Pancreas (tissue), 10 donors: ENCODE measurements at regions not wholly inside any gene's neighbourhood (a gene's known extent, or its start where the extent isn't known, plus 50 kb on each side); places are given as distances from the start of the nearest gene placed in this dataset.

Experiments
- ATAC-seq, 4 donors: fragments of 200-7000 bp; cut with Tn5 transposase; one replicate each; pipeline versions ENCODE4 v1.8.0 to v1.9.1; 2020; ENCODE audit warnings: mild to moderate bottlenecking in 4 of 4, moderate library complexity in 4 of 4
- DNase-seq, 6 donors: peaks; one replicate each; pipeline ENCODE4 v3.0.0-alpha.2; 2020
- FAIRE-seq: peaks from 2 replicates; lab custom pipeline; 2012; peaks lifted over from hg19 to GRCh38; lab: Jason Lieb, UNC
- H3K27ac ChIP-seq, 4 donors: fragments of 200-600 bp; sonication (generic); 1 replicate in 3 of 4; 2 replicates in 1 of 4; pipeline versions ENCODE4 v1.5.0 to v1.8.0; 2020
- H3K27me3 ChIP-seq, 4 donors: fragments of 200-600 bp; one replicate each; pipeline ENCODE4 v1.8.0; 2021
- H3K36me3 ChIP-seq, 3 donors: fragments of 200-600 bp; sonication (generic) in 1 of 3; one replicate each; pipeline versions ENCODE4 v1.5.0 to v1.8.0; 2020 to 2021
- H3K4me1 ChIP-seq, 3 donors: fragments of 200-600 bp; one replicate each; pipeline ENCODE4 v1.8.0; 2021
- H3K4me3 ChIP-seq, 4 donors: fragments of 200-600 bp; sonication (generic) in 2 of 4; one replicate each; pipeline versions ENCODE4 v1.5.0 to v1.8.0; 2020 to 2021
- H3K9me3 ChIP-seq, 4 donors: fragments of 200-600 bp; one replicate each; pipeline ENCODE4 v1.8.0; 2021
- CTCF ChIP-seq, 4 donors: fragments of 200-600 bp; sonication (generic) in 3 of 4; IDR thresholded peaks; one replicate each; pipeline versions ENCODE4 v1.5.0 to v1.8.0; 2021; ENCODE audit warnings: antibody characterized with exemption in 4 of 4
- WGBS, 2 donors: extraction: QIAGEN DNeasy Blood & Tissue Kit; methylation state at CpG; one replicate each; pipeline ENCODE4 v1.1.7; 2013; 5-methylcytosine and 5-hydroxymethylcytosine counted together
- intact Hi-C, 3 donors: fragments of 100-400 bp; cut with DNase I; formaldehyde crosslinking; loops; one replicate each; pipeline versions ENCODE4 v1.11.1 to v1.14.2; 2022
- donor health status: healthy with polysubstance abuse.
- donor health status: DM: no; HTN: no; CAD: no; lungs with moderate emphysema.
- donor health status: DM: no; HTN: no; CAD: no.
- donor health status: control.
- donor health status: control.
- donor health status: Bipolar disorder and iron deficiency.
- donor health status: DM: yes; HTN: yes; CAD: no.
- donor health status: DM: no; HTN: no; CAD: no.
- donor health status: DM: no; HTN: no; CAD: no.
- donor health status: DM: yes; HTN: yes; CAD: no.

GRCh38 chr7:106575138-106575823 is 85.7 kb downstream of the CCDC71L start:
- ATAC-seq (no peak), DNase-seq (no peak), FAIRE-seq (no peak)
- H3K9me3 ChIP-seq: no peaks in the 10 kb centered on the region
- no peak for TF ChIP-seq CTCF (IDR thresholded peaks at IDR 0.05)
- no peaks in the 10 kb centered on the region for H3K27me3 ChIP-seq
- intact Hi-C loops: no loop called here
- no peaks in the 10 kb centered on the region for H3K36me3 ChIP-seq
- no peak overlapping the region for H3K4me3 ChIP-seq
- peaks cover 0 to 2% (median 0%) of the 10 kb centered on the region in 3 donors for H3K4me1 ChIP-seq
- H3K27ac ChIP-seq: no peak overlapping the region
- WGBS, 2 donors: 87 to 89% methylated on average over 6 of the region's 6 CpGs

GRCh38 chr7:106573738-106574137 is 87.2 kb downstream of the CCDC71L start:
- Histone ChIP-seq H3K27me3 (no peaks in the 10 kb centered on the region), H3K4me1 (peaks cover 0 to 7% (median 0%) of the 10 kb centered on the region in 3 donors), H3K27ac (no peak overlapping the region), H3K9me3 (no peaks in the 10 kb centered on the region), H3K36me3 (no peaks in the 10 kb centered on the region), H3K4me3 (no peak overlapping the region)
- ATAC-seq: no peak
- no peak for TF ChIP-seq CTCF (IDR thresholded peaks at IDR 0.05)
- no peak for FAIRE-seq
- intact Hi-C loops: no loop called here
- 68 to 75% methylated on average over 3 of the region's 3 CpGs for WGBS, 2 donors
- DNase-seq: no peak

- TF ChIP-seq CTCF (IDR thresholded peaks at IDR 0.05): no peak
- WGBS, 2 donors: 84 to 87% methylated on average over 1 of the region's 1 CpG
- Histone ChIP-seq H3K9me3 (no peaks in the 10 kb centered on the region), H3K4me3 (no peak overlapping the region), H3K4me1 (peaks cover 0 to 13% (median 0%) of the 10 kb centered on the region in 3 donors), H3K27me3 (no peaks in the 10 kb centered on the region), H3K27ac (no peak overlapping the region), H3K36me3 (no peaks in the 10 kb centered on the region)
- DNase-seq (no peak), ATAC-seq (no peak), FAIRE-seq (no peak)
- intact Hi-C loops: no loop called here
These were observed 87.8 kb downstream of the CCDC71L start for GRCh38 chr7:106573125-106573663.

GRCh38 chr7:106572394-106573124 is 88.4 kb downstream of the CCDC71L start:
- H3K36me3 ChIP-seq: no peaks in the 10 kb centered on the region
- H3K27ac ChIP-seq: no peak overlapping the region
- DNase-seq (no peak), FAIRE-seq (no peak), ATAC-seq (no peak)
- intact Hi-C loops: no loop called here
- H3K4me1 ChIP-seq: peaks cover 0 to 13% (median 0%) of the 10 kb centered on the region in 3 donors
- no peak overlapping the region for H3K4me3 ChIP-seq
- no peaks in the 10 kb centered on the region for H3K27me3 ChIP-seq
- TF ChIP-seq CTCF (IDR thresholded peaks at IDR 0.05): no peak
- H3K9me3 ChIP-seq: no peaks in the 10 kb centered on the region
- 65 to 72% methylated on average over 3 of the region's 3 CpGs for WGBS, 2 donors
